Gastrocnemius medialis (tissue), 4 donors: ENCODE measurements at regions not wholly inside any gene's neighbourhood (a gene's known extent, or its start where the extent isn't known, plus 50 kb on each side); places are given as distances from the start of the nearest gene placed in this dataset.

Experiments
- POLR2A ChIP-seq, 2 donors: fragments of 450-650 bp; IDR thresholded peaks; one replicate each; pipeline ENCODE4 v1.6.1; 2017; ENCODE audit warnings: antibody characterized with exemption in 2 of 2, mild to moderate bottlenecking in 2 of 2, moderate library complexity in 2 of 2
- TF ChIP-seq, protein P1 (sequence below), 5 experiments: fragments of 450-650 bp in 3 of 5; fragments of 200-600 bp in 2 of 5; sonication (generic) in 2 of 5; IDR thresholded peaks in 4 of 5; conservative IDR thresholded peaks in 1 of 5; 1 replicate in 4 of 5; 2 replicates in 1 of 5; pipeline ENCODE4 v1.5.1; 2016 to 2019; ENCODE audit warnings: antibody characterized with exemption in 5 of 5, mild to moderate bottlenecking in 3 of 5, moderate library complexity in 3 of 5

DNA sequence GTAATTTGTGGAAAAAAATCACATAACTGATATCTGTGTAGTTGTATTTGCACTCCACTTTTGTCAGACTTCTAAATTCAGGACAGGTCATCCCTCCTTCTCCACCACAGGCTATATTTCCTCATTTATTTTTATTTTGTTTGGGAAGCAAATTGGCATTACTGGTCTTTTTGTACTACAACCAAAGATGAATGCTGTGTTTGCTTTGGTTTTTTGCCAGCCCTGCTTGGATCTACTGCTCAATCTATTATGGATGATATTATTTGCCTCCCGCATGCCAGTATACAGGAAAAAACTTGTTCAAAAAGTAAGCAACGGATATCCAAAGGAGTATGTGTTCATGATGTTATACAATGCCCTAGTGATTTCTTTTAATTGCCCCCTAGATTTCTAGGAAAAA, 948.8 kb downstream of the TRHDE start:
- no peak for TF ChIP-seq POLR2A (IDR thresholded peaks at IDR 0.05)
- TF ChIP-seq, protein P1, sequence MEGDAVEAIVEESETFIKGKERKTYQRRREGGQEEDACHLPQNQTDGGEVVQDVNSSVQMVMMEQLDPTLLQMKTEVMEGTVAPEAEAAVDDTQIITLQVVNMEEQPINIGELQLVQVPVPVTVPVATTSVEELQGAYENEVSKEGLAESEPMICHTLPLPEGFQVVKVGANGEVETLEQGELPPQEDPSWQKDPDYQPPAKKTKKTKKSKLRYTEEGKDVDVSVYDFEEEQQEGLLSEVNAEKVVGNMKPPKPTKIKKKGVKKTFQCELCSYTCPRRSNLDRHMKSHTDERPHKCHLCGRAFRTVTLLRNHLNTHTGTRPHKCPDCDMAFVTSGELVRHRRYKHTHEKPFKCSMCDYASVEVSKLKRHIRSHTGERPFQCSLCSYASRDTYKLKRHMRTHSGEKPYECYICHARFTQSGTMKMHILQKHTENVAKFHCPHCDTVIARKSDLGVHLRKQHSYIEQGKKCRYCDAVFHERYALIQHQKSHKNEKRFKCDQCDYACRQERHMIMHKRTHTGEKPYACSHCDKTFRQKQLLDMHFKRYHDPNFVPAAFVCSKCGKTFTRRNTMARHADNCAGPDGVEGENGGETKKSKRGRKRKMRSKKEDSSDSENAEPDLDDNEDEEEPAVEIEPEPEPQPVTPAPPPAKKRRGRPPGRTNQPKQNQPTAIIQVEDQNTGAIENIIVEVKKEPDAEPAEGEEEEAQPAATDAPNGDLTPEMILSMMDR (IDR thresholded peaks at IDR 0.05 in 4 of 5, conservative IDR thresholded peaks at IDR 0.05 in 1 of 5) = no peak
